NCI-H1694 treated with DMSO at 0.1 percent for 48 hours (cell line): ENCODE measurements at regions not wholly inside any gene's neighbourhood (a gene's known extent, or its start where the extent isn't known, plus 50 kb on each side); places are given as distances from the start of the nearest gene placed in this dataset.
"Not testable (repeated sequence)": the region's sequence is repeated elsewhere in the genome, so short reads cannot be mapped to it uniquely, and the experiment has no call there.

ENCODE experiments used
- DNase-seq: peaks from one replicate; lab custom pipeline; 2025; lab: John Stamatoyannopoulos, UW

GRCh38 chr16:17747081-17747756, 276.5 kb upstream of the XYLT1 start:
- no peak for DNase-seq

GRCh38 chr16:17744921-17745572, 274.3 kb upstream of the XYLT1 start:
- DNase-seq, result no peak

GRCh38 chr16:17743578-17743977, 272.8 kb upstream of the XYLT1 start:
- DNase-seq, result no peak

- no peak for DNase-seq
Measured at GRCh38 chr16:17743158-17743557, 272.4 kb upstream of the XYLT1 start.

- DNase-seq, result not testable (repeated sequence)
Measured at GRCh38 chr16:17735099-17735498, 264.3 kb upstream of the XYLT1 start.

GRCh38 chr16:17729820-17730219, 259.1 kb upstream of the XYLT1 start:
- DNase-seq, result no peak

GRCh38 chr16:17728196-17728595, 257.4 kb upstream of the XYLT1 start:
- no peak for DNase-seq

GRCh38 chr16:17724242-17724898, 253.6 kb upstream of the XYLT1 start:
- no peak for DNase-seq

- DNase-seq, result no peak
Measured at GRCh38 chr16:17723531-17724134, 252.9 kb upstream of the XYLT1 start.

GRCh38 chr16:17718495-17718894, 247.7 kb upstream of the XYLT1 start:
- DNase-seq, result no peak

- DNase-seq, result no peak
Measured at GRCh38 chr16:17705847-17706246, 235.1 kb upstream of the XYLT1 start.

- no peak for DNase-seq
Measured at GRCh38 chr16:17696616-17697015, 225.9 kb upstream of the XYLT1 start.

GRCh38 chr16:17692484-17692883, 221.7 kb upstream of the XYLT1 start:
- DNase-seq, result no peak

GRCh38 chr16:17691899-17692176, 221.1 kb upstream of the XYLT1 start:
- no peak for DNase-seq

GRCh38 chr16:17691106-17691898, 220.5 kb upstream of the XYLT1 start:
- no peak for DNase-seq

GRCh38 chr16:17685447-17685846, 214.7 kb upstream of the XYLT1 start:
- DNase-seq, result no peak

GRCh38 chr16:17683281-17683680, 212.5 kb upstream of the XYLT1 start:
- DNase-seq, result no peak

- DNase-seq, result no peak
Measured at GRCh38 chr16:17676171-17676570, 205.4 kb upstream of the XYLT1 start.

- DNase-seq, result no peak
Measured at GRCh38 chr16:17668386-17668785, 197.6 kb upstream of the XYLT1 start.

- no peak for DNase-seq
Measured at GRCh38 chr16:17666293-17666692, 195.5 kb upstream of the XYLT1 start.

- no peak for DNase-seq
Measured at GRCh38 chr16:17658881-17659280, 188.1 kb upstream of the XYLT1 start.

GRCh38 chr16:17657045-17657444, 186.3 kb upstream of the XYLT1 start:
- DNase-seq, result no peak
